HFF-Myc (cell line): ENCODE measurements at regions not wholly inside any gene's neighbourhood (a gene's known extent, or its start where the extent isn't known, plus 50 kb on each side); places are given as distances from the start of the nearest gene placed in this dataset.

ENCODE experiments used
- DNase-seq: peaks from one replicate; pipeline ENCODE4 v3.0.0-alpha.2; 2011; ENCODE audit warnings: low read depth; ENCODE audit errors: extremely low read depth
- H3K4me3 ChIP-seq: replicated peaks from 2 replicates; pipeline ENCODE4 v1.5.1; 2011; ENCODE audit warnings: low read depth, mild to moderate bottlenecking, control low read depth, low read length
- TF ChIP-seq, protein P1 (sequence below): IDR thresholded peaks from 2 replicates; pipeline ENCODE4 v1.5.1; 2012; ENCODE audit warnings: mild to moderate bottlenecking, low read depth, low read length, control low read depth; ENCODE audit errors: missing control alignments

DNA sequence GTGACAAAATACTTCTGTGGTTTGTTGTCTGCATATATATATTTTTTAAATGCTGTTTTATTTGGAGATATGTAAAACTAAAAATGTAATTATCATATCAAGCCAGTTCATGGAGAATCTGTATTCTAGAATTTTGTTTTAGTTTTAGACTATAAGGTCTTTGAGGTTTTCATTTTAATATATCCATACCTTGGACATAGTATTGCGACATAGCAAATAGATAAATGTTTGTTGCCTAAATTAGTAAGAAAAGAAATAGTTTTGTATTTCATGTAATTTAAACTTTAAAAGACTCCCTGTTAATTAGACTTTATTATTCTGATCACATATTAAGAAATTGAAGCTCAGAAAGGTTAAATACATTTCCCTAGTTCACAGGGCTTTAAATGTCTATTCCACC lies 472.9 kb downstream of the GBA3 start:
- H3K4me3 ChIP-seq = no peak overlapping the region
- TF ChIP-seq, protein P1, sequence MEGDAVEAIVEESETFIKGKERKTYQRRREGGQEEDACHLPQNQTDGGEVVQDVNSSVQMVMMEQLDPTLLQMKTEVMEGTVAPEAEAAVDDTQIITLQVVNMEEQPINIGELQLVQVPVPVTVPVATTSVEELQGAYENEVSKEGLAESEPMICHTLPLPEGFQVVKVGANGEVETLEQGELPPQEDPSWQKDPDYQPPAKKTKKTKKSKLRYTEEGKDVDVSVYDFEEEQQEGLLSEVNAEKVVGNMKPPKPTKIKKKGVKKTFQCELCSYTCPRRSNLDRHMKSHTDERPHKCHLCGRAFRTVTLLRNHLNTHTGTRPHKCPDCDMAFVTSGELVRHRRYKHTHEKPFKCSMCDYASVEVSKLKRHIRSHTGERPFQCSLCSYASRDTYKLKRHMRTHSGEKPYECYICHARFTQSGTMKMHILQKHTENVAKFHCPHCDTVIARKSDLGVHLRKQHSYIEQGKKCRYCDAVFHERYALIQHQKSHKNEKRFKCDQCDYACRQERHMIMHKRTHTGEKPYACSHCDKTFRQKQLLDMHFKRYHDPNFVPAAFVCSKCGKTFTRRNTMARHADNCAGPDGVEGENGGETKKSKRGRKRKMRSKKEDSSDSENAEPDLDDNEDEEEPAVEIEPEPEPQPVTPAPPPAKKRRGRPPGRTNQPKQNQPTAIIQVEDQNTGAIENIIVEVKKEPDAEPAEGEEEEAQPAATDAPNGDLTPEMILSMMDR = no peak
- DNase-seq = no peak

DNA sequence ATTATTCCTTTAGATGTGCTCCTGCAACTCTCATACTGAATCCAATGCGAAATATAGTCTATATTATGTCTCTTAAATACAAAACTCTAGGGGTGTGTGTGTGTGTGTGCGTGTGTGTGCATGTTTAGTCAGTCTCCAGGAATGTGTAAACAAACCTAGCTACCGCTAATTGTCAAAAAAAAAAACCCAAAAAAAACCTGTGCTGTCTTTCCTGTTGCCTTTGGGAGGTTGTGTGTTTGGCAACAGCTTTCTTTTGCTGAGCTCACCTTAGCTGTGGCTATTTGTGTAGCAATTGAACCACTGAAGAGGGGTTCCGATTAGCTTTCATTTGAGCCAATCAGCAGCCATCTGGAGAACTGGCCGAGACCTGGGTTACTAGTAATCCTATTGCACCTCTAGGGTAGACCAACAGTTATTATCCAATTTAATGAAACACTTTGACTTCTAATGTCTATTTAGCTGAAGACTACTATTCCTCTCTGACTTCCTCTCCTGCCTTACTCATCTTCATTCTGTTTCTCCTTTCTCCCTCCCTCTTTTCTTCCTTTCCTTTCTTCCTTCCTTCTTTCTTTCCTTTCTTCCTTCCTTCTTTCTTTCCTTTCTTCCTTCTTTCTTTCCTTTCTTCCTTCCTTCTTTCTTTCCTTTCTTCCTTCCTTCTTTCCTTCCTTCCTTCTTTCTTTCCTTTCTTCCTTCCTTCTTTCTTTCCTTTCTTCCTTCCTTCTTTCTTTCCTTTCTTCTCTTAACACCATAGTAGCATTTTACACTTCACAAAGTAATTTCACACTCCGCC lies 471.1 kb downstream of the GBA3 start:
- TF ChIP-seq, protein P1 = no peak
- DNase-seq = no peak

DNA sequence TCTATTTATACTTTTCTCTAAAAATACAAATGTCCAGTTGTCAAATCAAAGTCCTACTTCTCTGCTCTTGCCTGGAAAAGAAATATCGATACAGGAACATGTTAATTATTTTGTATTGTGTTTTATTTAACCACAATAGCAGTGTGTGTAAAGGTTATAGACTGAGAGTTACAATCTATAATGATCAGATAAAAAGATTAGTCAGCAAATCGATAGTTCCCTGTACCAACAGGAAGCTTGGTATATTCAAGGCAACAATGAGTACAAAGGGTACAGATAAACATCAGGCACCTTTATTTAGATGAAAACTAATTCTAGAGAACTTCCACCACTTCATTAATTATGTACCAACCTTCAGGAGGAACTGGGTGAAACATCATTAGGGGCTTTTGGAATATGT lies 469.5 kb downstream of the GBA3 start:
- TF ChIP-seq, protein P1 = no peak
- DNase-seq = no peak
- no peak overlapping the region for H3K4me3 ChIP-seq

More for the DNA sequence above, 471.1 kb downstream of the GBA3 start:
- no peak overlapping the region for H3K4me3 ChIP-seq

DNA sequence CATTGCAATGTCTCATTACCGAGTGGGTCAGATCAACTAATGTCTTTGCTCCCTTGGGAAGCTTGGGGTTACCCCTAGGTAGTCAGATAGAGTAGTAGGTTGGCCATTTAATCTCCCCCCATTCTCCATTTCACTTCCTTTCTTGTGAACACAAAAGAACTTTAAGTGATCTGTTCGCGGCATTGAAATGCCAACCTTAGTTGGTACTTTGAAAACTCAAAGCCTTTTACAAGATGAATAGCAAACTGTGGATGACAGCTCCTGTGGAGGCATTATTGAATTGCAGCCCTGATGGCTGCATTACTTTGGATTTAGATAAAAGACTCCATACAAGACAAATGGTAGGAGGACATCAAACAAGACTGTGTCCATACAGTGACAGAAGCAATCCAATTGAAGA lies 469.1 kb downstream of the GBA3 start:
- DNase-seq = no peak
- TF ChIP-seq, protein P1 = no peak
- H3K4me3 ChIP-seq = no peak overlapping the region

DNA sequence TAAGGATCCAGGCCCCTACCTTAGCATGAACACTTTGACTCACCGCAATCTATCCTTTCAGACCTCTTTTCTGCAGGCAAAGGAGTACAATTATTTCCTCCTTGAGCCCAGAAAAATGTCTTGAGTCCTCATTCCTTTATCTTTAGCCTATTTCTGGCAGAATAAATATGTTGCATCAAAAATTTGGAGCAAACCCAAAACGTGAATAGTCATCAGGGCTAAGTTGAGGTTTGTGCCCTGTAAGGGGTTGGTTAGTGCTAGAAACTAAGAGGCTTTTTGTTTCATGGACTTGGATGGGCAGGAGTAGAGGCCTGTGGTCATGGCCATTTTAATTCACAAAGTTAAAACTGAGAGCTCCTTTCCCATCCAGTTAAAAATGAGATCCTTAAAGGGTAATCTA lies 460.3 kb downstream of the GBA3 start:
- TF ChIP-seq, protein P1 = no peak
- no peak overlapping the region for H3K4me3 ChIP-seq
- DNase-seq = no peak

DNA sequence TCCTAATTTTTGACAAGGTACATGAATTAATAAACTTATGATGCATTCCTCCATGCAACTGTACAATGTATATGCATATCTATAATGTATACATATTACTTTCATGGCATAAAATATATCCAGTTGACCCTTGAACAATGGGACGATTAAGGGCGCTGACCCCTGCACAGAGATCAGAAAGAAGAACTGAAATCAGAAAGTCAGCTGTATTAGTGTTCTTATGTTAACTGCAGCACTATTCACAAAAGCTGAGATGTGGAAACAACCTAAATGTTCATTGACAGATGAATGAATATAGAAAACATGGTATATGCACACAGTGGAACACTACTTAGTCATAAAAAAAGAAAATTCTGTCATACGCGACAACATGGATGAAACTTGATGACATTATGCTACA lies 457.1 kb downstream of the GBA3 start:
- H3K4me3 ChIP-seq = no peak overlapping the region
- TF ChIP-seq, protein P1 = no peak
- DNase-seq = no peak

DNA sequence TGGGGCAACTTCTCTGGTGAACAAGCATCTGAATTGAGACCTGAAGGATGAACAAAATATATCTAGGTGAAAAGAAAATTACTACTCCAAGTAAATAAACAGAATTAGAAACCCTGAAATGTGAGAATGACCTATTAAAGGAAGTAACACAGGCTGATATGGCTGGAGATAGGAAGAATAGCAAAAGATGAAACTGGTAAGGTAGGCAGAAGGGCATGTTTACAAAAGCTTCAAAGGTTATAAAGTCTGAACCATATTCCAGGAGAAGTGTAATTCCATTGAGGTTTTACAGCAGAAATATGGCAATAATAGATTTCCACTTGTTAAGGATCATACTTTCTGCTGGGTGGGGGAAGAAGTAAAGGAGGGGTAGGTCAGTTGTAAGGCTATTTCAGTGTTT lies 452.0 kb downstream of the GBA3 start:
- TF ChIP-seq, protein P1 = no peak
- no peak for DNase-seq
- H3K4me3 ChIP-seq = no peak overlapping the region
